A673 (cell line): ENCODE measurements at regions not wholly inside any gene's neighbourhood (a gene's known extent, or its start where the extent isn't known, plus 50 kb on each side); places are given as distances from the start of the nearest gene placed in this dataset.

Source experiments
- BruUV-seq: library from RNA; stranded (reverse); fragments of 400-500 nt; replicated peaks from 2 replicates; lab custom pipeline; 2021; lab: Mats Ljungman, UMichigan
- CTCF ChIA-PET: fragments of 300-600 bp; sonication (Branson Sonifier 250); formaldehyde crosslinking; loops from one replicate; lab custom pipeline; 2022; ENCODE audit warnings: antibody characterized with exemption; lab: Charles Lee
- POLR2A ChIA-PET: fragments of 300-600 bp; sonication (Branson Sonifier 250); formaldehyde crosslinking; loops from one replicate; lab custom pipeline; 2022; ENCODE audit warnings: antibody characterized with exemption; ENCODE audit not compliant: low non-redundant PET; lab: Charles Lee
- DNase-seq: peaks from one replicate; pipeline ENCODE4 v3.0.0-alpha.2; 2015; ENCODE audit warnings: low spot score
- H3K27ac ChIP-seq: fragments of 200-600 bp; sonication (generic); 2 replicates; pipeline ENCODE4 v1.5.1; 2016; ENCODE audit warnings: mixed run types, low read depth, mild to moderate bottlenecking, mixed read lengths, antibody characterized with exemption, low read length; ENCODE audit not compliant: poor library complexity, severe bottlenecking
- H3K27me3 ChIP-seq: fragments of 200-600 bp; sonication (generic); replicated peaks from 2 replicates; pipeline ENCODE4 v1.6.1; 2017; ENCODE audit warnings: mixed run types, low read depth, mild to moderate bottlenecking, mixed read lengths, antibody characterized with exemption, low read length; ENCODE audit not compliant: insufficient read depth, poor library complexity
- H3K36me3 ChIP-seq: fragments of 200-600 bp; sonication (generic); 2 replicates; pipeline ENCODE4 v1.6.1; 2016; ENCODE audit warnings: mixed run types, mild to moderate bottlenecking, mixed read lengths, antibody characterized with exemption, low read length; ENCODE audit not compliant: insufficient read depth, poor library complexity, severe bottlenecking
- H3K4me1 ChIP-seq: fragments of 200-600 bp; sonication (generic); 2 replicates; pipeline ENCODE4 v1.6.1; 2017; ENCODE audit warnings: mixed run types, mild to moderate bottlenecking, mixed read lengths, antibody characterized with exemption, low read length; ENCODE audit not compliant: insufficient read depth, poor library complexity, severe bottlenecking
- H3K4me3 ChIP-seq: fragments of 200-600 bp; sonication (generic); 2 replicates; pipeline ENCODE4 v1.5.1; 2016; ENCODE audit warnings: low read depth, mixed run types, mild to moderate bottlenecking, mixed read lengths, low read length; ENCODE audit not compliant: poor library complexity, severe bottlenecking
- H3K9me3 ChIP-seq: fragments of 200-600 bp; sonication (generic); 2 replicates; pipeline ENCODE4 v1.6.1; 2016; ENCODE audit warnings: mixed run types, low read depth, mild to moderate bottlenecking, mixed read lengths, antibody characterized with exemption, low read length; ENCODE audit not compliant: poor library complexity, severe bottlenecking
- EZH2 ChIP-seq: fragments of 200-600 bp; sonication (generic); IDR thresholded peaks from 2 replicates; pipeline ENCODE4 v1.6.1; 2017; ENCODE audit warnings: borderline replicate concordance, low read depth, mild to moderate bottlenecking, mixed read lengths, antibody characterized with exemption, low read length; ENCODE audit not compliant: poor library complexity, severe bottlenecking
- intact Hi-C: fragments of 100-400 bp; cut with micrococcal nuclease; formaldehyde crosslinking; loops from one replicate; pipeline ENCODE4 v1.10.0; 2022; ENCODE audit not compliant: unreplicated experiment
- TF ChIP-seq, protein P1 (sequence below): fragments of 300-800, 200-600 bp; sonication (generic); conservative IDR thresholded peaks from 2 replicates; pipeline ENCODE4 v1.5.1; 2017; ENCODE audit warnings: low read depth, mild to moderate bottlenecking, antibody characterized with exemption, low read length, moderate library complexity, mixed read lengths

GRCh38 chr20:61061981-61062380 is 190.1 kb upstream of the CDH4 start:
- ChIA-PET POLR2A (no interaction called here), CTCF (no interaction called here)
- BruUV-seq, result no TSS peak
- H3K4me3 ChIP-seq, result no peak overlapping the region
- intact Hi-C loops, result no loop called here
- no peak for DNase-seq
- no peaks in the 10 kb centered on the region for H3K36me3 ChIP-seq
- no peak for TF ChIP-seq EZH2
- TF ChIP-seq, protein P1, sequence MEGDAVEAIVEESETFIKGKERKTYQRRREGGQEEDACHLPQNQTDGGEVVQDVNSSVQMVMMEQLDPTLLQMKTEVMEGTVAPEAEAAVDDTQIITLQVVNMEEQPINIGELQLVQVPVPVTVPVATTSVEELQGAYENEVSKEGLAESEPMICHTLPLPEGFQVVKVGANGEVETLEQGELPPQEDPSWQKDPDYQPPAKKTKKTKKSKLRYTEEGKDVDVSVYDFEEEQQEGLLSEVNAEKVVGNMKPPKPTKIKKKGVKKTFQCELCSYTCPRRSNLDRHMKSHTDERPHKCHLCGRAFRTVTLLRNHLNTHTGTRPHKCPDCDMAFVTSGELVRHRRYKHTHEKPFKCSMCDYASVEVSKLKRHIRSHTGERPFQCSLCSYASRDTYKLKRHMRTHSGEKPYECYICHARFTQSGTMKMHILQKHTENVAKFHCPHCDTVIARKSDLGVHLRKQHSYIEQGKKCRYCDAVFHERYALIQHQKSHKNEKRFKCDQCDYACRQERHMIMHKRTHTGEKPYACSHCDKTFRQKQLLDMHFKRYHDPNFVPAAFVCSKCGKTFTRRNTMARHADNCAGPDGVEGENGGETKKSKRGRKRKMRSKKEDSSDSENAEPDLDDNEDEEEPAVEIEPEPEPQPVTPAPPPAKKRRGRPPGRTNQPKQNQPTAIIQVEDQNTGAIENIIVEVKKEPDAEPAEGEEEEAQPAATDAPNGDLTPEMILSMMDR, result no peak
- H3K9me3 ChIP-seq, result no peaks in the 10 kb centered on the region
- H3K4me1 ChIP-seq, result no peaks in the 10 kb centered on the region
- no peak overlapping the region for H3K27ac ChIP-seq
- peaks cover 66% of the 10 kb centered on the region for H3K27me3 ChIP-seq

DNA sequence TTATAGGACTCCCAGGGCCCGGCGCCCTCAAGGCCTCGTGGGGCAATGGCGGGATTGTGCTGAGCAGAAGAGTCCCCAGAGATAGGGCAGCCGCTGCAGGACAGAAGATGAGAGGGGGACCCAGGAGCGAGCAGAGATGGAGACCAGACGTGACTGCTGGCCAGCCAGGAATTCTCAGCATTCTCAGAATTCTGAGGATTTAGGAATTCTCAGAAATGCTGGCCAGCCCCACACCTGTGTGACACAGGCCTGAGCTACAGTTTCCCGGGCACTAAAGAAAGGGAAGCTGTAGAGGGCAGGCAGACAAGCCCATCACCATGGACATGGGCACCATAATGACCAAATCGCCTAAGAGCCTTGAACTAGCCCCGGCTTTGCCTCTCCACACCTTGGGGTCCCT is 186.2 kb upstream of the CDH4 start:
- intact Hi-C loops, result no loop called here
- ChIA-PET CTCF (no interaction called here), POLR2A (no interaction called here)
- Histone ChIP-seq H3K36me3 (no peaks in the 10 kb centered on the region), H3K27ac (no peak overlapping the region), H3K9me3 (no peaks in the 10 kb centered on the region), H3K27me3 (peaks cover 36% of the 10 kb centered on the region), H3K4me1 (no peaks in the 10 kb centered on the region), H3K4me3 (no peak overlapping the region)
- no peak for DNase-seq
- TF ChIP-seq, protein P1, result no peak
- TF ChIP-seq EZH2, result no peak
- no TSS peak for BruUV-seq

- DNase-seq, result no peak
- ChIA-PET CTCF (no interaction called here), POLR2A (no interaction called here)
- H3K9me3 ChIP-seq, result no peaks in the 10 kb centered on the region
- TF ChIP-seq, protein P1, result no peak
- TF ChIP-seq EZH2, result no peak
- H3K36me3 ChIP-seq, result no peaks in the 10 kb centered on the region
- H3K27ac ChIP-seq, result no peak overlapping the region
- no TSS peak for BruUV-seq
- H3K4me1 ChIP-seq, result no peaks in the 10 kb centered on the region
- intact Hi-C loops, result no loop called here
- H3K4me3 ChIP-seq, result no peak overlapping the region
- peaks cover 38% of the 10 kb centered on the region for H3K27me3 ChIP-seq
Measured at GRCh38 chr20:61066526-61066925, 185.5 kb upstream of the CDH4 start.

DNA sequence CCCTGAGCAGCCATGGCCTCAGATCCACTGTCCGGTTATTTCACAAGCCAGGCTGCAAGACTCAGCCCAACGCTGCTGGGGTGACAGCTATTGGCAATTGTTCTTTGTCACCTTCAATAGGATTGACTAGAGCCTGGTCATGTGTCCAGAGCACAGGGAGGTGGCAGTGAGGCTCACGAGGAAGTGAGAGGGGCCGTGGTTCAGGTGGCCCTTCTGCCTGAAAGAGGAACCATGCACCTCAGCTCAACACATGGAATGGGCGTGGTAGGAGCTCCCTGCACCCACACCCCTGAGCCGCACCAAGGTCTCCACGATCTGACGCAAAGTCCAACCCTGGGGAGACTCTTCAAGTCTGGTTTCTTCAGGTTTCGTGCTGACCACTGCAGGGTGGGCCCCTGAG is 184.8 kb upstream of the CDH4 start:
- Histone ChIP-seq H3K4me1 (no peaks in the 10 kb centered on the region), H3K4me3 (no peak overlapping the region), H3K36me3 (no peaks in the 10 kb centered on the region), H3K27ac (no peak overlapping the region), H3K27me3 (peaks cover 37% of the 10 kb centered on the region), H3K9me3 (no peaks in the 10 kb centered on the region)
- ChIA-PET CTCF (no interaction called here), POLR2A (no interaction called here)
- no peak for DNase-seq
- intact Hi-C loops, result no loop called here
- BruUV-seq, result no TSS peak
- no peak for TF ChIP-seq EZH2
- TF ChIP-seq, protein P1, result no peak
